GOT3 (cell line): ENCODE measurements at regions not wholly inside any gene's neighbourhood (a gene's known extent, or its start where the extent isn't known, plus 50 kb on each side); places are given as distances from the start of the nearest gene placed in this dataset.

ENCODE experiments used
- DNase-seq: peaks from one replicate; lab custom pipeline; 2025; ENCODE audit warnings: mixed read lengths; lab: John Stamatoyannopoulos, UW

GRCh38 chr12:58583940-58584339 lies 336.4 kb downstream of the LRIG3 start:
- DNase-seq = no peak

GRCh38 chr12:58584880-58585279 lies 335.4 kb downstream of the LRIG3 start:
- no peak for DNase-seq

GRCh38 chr12:58586762-58587161 lies 333.5 kb downstream of the LRIG3 start:
- DNase-seq = no peak

GRCh38 chr12:58588770-58589169 lies 331.5 kb downstream of the LRIG3 start:
- no peak for DNase-seq

GRCh38 chr12:58592475-58593207 lies 327.7 kb downstream of the LRIG3 start:
- DNase-seq = no peak

GRCh38 chr12:58593557-58594304 lies 326.6 kb downstream of the LRIG3 start:
- DNase-seq = no peak

GRCh38 chr12:58596381-58596780 lies 323.9 kb downstream of the LRIG3 start:
- DNase-seq = no peak

GRCh38 chr12:58601529-58601928 lies 318.8 kb downstream of the LRIG3 start:
- DNase-seq = no peak

- DNase-seq = no peak
Measured at GRCh38 chr12:58602179-58602578, 318.1 kb downstream of the LRIG3 start.

GRCh38 chr12:58602736-58603135 lies 317.6 kb downstream of the LRIG3 start:
- no peak for DNase-seq

- no peak for DNase-seq
Measured at GRCh38 chr12:58607805-58608204, 312.5 kb downstream of the LRIG3 start.

GRCh38 chr12:58608711-58609110 lies 311.6 kb downstream of the LRIG3 start:
- no peak for DNase-seq

- DNase-seq = no peak
Measured at GRCh38 chr12:58615047-58615446, 305.3 kb downstream of the LRIG3 start.

GRCh38 chr12:58615576-58615975 lies 304.7 kb downstream of the LRIG3 start:
- no peak for DNase-seq

GRCh38 chr12:58616618-58617017 lies 303.7 kb downstream of the LRIG3 start:
- no peak for DNase-seq

- DNase-seq = no peak
Measured at GRCh38 chr12:58621126-58621525, 299.2 kb downstream of the LRIG3 start.

- no peak for DNase-seq
Measured at GRCh38 chr12:58629376-58629775, 290.9 kb downstream of the LRIG3 start.

- no peak for DNase-seq
Measured at GRCh38 chr12:58633479-58633878, 286.8 kb downstream of the LRIG3 start.

GRCh38 chr12:58639318-58639934 lies 280.9 kb downstream of the LRIG3 start:
- no peak for DNase-seq

GRCh38 chr12:58640314-58640713 lies 280.0 kb downstream of the LRIG3 start:
- DNase-seq = no peak

GRCh38 chr12:58645946-58646345 lies 274.4 kb downstream of the LRIG3 start:
- DNase-seq = no peak

- no peak for DNase-seq
Measured at GRCh38 chr12:58647495-58647894, 272.8 kb downstream of the LRIG3 start.

- no peak for DNase-seq
Measured at GRCh38 chr12:58648176-58648575, 272.1 kb downstream of the LRIG3 start.
